Activated CD4-positive, alpha-beta T cell treated with anti-CD3 and anti-CD28 coated beads, Interleukin-2, Interleukin-4, amounts not matched to agents 100 ng/mL and 50 ng/mL, durations not matched to agents 16 hours and 8 hours (primary cell): ENCODE measurements at regions not wholly inside any gene's neighbourhood (a gene's known extent, or its start where the extent isn't known, plus 50 kb on each side); places are given as distances from the start of the nearest gene placed in this dataset.

Source experiments
- DNase-seq: peaks from one replicate; pipeline ENCODE4 v3.0.0-alpha.2; 2020; ENCODE audit warnings: low spot score

DNA sequence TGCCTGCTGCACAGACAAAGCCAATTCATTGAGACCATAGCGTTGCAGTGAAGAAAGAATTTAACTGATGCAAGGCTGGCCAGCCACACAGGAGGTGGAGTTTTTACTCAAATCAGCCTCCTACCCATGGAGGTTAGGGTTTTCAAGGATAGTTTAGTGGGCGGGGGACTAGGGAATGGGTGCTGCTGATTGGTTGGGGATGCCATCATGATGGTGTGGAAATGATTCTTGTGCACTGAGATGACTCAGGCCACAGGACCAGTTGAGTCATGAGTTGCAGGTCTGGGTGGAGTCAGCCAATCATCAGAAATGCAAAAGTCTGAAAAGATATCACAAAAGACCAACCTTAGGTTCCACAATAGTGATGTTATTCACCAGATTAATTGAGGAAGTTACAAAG is 359.6 kb downstream of the FOXO1 start:
- DNase-seq, result peak; percentile 63

DNA sequence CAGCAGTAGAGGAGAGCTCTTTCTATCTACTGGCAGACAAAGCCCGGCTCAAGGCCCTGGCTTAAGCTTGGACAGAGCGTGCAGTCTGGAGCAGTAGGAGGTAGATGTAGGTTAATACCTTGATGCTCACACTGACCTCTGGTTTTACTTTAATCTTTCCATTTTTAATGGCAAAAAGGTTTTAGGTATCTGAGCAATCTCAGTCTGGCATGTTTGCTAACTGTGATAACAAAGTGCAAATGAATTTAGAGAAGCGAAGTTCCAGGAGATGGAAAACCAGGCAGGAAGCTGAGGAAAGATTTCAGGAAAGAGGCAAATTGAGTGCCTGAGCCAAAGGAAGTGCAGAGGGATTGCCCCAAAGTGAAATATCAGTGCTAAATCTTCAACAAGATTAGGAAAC is 356.6 kb downstream of the FOXO1 start:
- no peak for DNase-seq

DNA sequence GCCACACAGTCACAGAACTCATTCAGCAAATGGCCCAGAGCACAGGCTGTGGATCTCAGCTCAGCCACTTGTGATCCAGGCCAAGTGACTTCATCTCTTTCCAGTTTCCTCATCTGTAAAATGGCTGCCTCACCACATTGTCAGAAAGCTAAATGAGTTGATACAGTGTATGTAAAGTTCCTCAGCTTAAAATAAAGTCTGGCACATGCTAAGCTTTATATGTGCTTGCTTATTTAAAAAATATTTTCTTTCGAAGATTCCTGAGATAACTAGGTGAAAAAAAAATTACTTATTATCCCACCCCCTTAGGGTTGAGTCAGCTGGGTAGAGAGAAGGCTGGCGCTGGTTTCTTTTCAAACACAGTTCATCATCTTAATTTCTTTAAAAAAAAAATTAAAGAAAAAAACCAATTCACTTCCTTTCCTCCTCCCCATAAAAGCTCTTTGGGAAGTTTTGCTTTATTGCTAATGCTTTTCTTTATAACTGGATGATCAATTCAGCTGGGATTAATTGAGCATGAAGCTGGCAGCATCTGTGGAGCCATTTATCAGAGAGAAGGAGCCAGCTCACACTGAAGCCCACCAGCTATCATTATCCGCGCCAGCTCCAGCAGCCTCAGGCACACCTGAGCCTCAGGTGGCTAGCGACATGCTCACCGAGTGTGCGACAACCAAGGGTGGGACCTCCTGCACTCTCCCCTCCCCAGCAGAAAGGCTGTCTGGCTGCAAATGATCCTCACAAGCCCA is 354.9 kb downstream of the FOXO1 start:
- DNase-seq, result no peak

DNA sequence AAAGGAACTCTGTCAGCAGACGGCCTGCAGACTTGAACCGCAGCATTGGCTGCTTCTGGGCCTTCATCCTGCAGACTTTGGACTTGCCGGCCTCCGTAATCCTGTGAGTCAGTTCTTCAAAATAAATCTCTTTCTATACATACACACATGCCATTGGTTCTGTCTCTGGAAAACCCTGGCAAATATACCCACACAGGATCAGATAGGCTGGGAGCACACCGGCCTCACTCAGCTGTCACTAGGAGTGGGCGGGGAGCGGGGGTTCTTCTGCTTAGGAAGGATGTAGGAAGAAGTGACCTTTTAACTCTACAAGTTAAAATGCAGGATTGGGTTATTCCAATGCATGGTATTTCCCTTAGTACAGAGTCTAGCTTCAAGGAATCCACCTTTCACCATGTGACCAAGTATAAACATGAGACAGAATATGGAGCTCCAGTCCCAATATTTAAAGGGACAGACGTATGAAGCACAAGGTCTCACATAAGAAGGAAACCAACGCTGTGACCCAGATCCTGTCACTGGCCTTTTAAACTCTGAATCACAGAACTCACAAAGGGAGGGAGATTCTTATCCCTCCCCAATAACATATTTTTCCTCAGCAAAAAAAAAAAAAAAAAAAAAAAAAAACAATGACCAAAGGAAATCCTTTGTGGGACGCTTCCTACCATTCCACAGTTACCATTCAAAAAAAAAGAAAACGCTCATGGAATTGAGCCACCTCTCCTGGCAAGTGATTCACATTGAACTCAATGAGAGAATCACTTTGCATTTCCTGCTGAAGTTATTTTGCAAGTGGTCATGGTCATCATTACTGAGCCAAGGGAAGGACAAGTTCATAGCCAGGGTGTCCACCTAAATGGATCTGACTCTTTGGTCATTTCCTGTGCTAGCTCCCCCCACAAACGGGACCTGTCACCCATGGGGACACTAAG is 352.9 kb downstream of the FOXO1 start:
- no peak for DNase-seq

DNA sequence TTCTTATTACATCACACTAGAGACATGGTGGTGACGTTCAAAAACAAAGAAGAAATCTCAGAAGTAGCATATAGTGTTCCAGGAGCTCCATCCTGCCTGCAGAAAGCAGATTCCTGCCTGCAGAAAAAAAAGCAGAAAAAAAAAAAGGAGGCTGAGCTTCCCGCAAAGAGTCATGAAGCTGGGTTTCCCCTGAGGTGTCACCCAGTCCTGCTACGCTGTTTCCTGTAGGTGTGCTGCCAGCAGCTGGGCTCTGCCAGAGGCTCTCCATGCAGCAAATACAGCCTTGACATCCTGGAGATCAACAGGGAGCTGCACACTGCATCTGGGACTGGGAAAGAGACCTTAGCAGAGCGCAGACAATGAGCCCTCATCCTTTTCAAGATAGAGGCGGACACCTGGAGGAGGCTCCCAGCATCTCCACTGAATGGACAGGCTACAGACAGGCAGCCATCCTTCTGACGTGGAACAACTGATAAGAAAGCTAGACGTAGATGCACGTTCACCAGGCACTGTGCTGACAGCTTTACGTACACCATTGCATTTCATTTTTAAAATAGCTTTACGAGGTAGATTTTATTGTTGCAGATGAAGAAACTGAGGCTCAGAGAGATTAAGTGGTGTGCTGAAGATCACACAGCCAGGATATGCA is 350.9 kb downstream of the FOXO1 start:
- peak; percentile 45 for DNase-seq

DNA sequence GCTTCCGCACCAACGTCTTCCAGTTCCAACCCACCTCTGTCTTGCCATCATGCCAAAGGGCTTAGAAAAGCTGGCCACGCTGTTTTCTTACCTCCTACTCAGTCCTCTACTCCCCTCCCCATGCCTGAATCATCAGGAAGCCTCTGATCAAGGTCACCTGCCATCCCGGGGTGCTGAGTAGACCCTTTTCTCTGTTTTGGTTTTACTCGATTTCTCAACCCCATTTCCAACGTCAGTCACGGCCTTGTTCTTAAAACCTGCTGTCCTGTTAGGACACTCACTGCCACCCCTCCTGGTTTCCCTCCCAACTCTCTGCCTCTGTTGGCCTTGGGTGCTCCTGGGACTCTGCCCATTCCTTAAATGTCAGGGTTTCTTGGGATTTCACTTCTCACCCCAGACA is 350.1 kb downstream of the FOXO1 start:
- DNase-seq, result peak; percentile 42

DNA sequence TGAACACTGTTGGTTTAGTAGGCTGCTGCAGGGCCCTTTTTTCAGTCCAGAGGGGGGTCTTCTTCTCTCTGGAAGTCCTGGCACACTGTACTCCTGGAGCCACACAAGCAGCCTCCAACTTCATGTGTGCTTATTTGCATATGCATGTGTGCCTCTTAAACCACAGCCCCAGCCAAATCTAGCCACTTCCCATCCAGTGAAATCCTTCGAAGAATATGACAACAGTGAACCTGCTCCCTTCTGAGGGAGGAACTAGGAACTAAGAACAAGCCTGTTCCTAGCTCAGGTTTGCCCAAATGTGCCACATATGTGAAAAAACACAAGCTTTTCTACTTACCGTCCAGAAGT is 348.5 kb downstream of the FOXO1 start:
- DNase-seq, result no peak

DNA sequence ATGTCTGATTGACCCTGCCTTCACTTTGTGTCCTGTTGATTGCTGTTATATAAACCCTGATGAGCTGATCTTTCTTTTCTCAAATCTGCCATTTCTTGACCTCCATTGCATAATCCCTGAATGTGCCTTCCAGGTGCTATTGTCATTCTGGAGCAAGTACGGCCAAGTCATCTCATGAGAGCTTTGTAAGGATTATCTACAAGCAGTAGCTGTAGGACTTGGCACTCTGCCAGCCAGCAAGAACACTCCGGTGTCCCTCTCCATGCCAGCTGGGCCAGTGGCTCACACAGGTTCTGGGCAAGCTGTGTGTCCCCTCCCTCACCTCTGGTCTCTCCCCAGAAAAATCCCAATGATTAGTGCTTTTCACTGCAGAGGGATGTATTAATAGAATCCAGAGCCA is 348.1 kb downstream of the FOXO1 start:
- no peak for DNase-seq

DNA sequence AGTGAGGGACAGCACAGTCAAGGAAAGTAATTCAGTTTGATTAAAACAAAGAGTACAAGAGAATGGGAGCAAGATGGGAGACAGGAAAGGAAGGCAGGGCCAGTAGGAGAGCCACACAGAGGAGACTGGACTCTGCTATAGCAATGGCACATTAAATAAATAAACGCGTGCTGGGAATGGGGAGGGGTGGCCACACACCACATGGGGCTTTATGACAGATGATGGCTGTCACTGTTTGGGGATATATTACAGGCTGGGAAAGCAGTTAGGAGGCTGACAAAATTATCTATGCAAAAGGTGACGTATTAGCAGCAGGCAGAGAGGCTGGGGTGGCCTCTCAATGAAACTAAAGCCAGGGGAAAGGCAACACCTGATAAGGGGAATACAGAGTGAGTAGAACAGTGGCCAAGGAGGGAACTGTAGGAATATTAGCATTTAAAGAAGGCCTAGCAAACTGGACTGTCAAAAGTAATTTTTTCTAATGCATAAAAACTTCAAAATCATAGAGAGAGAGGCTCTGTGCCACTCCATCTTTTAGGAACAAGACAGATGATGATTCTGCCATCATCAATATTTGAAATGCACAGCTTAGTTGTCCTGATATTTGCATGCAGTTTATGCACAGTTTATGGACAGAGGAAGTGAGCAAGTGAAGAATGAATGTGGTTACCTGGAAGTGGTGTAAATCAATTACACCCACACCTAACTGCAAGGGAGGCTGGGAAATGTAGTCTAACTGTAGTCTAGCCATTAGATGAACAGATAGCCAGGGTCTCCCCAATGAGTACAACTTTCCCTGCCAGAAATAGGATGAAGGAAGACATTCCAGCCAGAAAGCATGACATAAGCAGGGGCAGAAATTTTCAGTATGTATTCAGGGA is 346.5 kb downstream of the FOXO1 start:
- no peak for DNase-seq

DNA sequence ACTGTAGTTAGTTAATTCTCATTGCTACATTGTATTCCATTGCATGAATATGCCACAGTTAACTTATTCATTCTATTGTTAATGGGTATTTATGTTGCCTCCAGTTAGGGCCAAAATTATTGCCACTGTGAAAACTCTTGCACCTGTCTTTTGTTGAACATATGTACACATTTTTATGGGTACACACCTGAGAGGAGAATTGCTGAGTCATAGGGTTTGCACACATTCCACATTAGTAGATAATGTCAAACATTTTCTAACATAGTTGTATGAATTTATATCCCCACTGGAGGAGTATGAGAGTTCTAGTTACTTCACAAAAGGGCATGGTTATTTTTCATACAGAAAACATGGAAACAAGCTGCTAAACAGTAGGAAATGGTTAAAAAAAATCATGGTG is 338.4 kb downstream of the FOXO1 start:
- no peak for DNase-seq

DNA sequence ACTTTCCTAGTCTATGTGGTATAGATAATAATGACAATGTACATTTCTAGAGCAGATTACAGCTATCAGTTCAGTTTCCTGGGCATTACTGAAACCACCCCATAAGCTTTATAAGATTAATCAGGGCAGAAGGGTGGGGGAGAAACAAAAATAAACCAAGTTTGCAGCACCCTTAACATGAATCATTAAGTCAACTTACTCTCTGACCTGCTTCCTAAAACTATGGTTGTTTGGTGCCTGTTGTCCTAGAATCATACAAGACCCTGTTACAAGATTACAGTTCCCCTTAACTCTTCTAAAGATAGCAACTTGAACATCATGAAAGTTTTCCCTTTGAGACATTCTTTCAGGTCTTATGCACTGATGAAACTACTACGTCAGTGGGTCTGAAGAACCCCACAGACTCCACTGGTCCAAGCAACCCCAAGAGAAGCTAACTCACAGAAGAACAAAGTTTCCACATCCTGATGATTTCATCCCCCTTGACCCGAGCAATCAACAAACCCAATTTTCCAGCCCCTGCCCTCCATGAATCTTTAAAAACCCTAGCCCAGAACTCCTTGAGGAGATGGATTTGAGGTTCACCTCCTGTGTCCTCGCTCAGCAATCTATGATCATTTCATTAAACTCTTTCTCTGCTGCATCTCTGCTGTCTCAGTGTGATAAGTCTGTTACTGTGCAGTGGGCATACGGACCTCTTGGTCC is 336.5 kb downstream of the FOXO1 start:
- DNase-seq, result no peak

DNA sequence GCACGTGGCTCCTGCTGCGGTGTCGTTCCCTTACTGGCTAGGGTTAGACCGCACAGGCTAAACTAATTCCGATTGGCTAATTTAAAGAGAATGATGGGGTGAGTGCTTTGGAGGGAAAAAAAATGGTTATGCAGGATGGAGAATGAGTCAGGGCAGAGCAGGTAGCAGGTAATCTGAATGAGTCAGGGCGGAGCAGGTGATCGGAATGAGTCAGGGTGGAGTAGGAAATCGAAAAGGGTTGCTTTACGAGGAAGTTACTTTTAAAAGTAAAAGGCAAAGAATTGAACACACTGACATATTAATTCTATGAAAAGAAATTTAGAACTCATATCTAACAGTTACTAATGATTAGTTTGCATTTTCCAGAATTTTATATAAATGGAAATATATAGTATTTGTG is 335.5 kb downstream of the FOXO1 start:
- no peak for DNase-seq

DNA sequence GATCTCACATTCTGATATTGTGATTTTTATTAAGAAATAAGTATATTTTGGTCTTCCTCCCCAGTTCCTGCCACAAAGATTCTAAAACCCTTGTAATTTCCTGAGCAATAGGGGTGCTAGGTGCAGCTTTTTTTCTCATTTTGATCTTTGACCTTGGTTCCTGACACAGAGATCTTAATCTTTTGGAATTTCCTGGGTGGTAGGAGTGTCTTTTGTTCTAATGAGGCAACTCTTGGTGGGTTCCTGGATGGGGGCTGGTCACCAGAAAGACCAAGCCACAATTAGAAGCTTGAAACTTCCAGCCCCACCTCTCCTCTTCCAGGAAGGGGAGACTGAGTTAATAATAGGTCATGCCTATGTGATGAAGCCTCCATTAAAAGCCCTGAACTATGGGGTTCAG is 334.6 kb downstream of the FOXO1 start:
- DNase-seq, result no peak

DNA sequence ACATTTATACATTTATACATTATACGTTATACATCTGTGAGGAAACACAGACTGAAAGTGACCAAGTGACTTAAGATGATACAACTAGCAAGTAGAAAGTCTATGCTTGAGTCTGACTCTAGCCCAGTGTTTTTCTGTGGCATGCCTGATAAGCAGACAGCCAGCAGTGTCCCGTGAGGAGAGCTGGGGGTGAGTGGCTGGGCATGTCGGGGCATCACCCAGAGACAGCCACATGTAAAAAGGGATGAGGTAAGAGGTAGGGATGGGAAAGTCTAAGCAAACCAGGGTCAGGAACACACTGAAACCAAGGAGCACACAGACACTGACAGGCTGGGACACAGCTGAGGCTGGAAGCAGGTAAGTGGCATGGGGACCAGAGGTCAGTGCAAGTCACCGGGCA is 333.2 kb downstream of the FOXO1 start:
- no peak for DNase-seq

DNA sequence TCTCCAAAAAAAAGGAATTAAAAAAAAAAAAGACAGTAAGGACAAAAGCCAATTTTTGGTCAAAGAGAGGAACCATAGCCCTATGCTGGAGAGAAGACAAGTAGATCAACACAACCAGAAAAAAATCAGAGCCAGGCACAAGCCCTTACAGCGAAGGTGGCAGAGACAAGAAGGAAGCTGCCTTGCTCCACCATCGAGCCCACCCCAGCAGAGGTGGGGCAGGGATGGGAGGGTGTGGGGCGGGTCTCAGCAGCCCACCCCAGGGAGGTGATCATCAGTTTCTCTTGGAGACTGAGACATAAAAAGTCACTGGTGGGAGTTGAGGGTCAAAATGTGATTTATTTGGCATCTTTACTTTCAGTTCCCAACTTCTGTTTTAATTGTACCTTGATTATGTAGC is 332.4 kb downstream of the FOXO1 start:
- no peak for DNase-seq

DNA sequence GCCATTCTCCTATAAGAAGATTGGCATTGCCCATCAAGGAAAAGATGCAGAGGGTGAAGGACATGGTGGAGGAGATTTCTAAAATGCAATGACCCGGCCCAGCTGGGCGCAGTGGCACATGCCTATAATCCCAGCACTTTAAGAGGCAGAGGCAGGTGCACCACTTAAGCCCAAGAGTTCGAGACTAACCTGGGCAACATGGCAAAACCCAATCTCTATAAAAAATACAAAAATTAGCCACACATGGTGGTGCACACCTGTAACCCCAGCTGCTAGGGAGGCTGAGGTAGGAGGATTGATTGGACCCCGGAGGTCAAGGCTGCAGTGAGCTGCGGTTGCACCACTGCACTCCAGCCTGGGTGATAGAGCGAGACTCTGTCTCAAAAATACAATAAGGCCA is 331.8 kb downstream of the FOXO1 start:
- no peak for DNase-seq

DNA sequence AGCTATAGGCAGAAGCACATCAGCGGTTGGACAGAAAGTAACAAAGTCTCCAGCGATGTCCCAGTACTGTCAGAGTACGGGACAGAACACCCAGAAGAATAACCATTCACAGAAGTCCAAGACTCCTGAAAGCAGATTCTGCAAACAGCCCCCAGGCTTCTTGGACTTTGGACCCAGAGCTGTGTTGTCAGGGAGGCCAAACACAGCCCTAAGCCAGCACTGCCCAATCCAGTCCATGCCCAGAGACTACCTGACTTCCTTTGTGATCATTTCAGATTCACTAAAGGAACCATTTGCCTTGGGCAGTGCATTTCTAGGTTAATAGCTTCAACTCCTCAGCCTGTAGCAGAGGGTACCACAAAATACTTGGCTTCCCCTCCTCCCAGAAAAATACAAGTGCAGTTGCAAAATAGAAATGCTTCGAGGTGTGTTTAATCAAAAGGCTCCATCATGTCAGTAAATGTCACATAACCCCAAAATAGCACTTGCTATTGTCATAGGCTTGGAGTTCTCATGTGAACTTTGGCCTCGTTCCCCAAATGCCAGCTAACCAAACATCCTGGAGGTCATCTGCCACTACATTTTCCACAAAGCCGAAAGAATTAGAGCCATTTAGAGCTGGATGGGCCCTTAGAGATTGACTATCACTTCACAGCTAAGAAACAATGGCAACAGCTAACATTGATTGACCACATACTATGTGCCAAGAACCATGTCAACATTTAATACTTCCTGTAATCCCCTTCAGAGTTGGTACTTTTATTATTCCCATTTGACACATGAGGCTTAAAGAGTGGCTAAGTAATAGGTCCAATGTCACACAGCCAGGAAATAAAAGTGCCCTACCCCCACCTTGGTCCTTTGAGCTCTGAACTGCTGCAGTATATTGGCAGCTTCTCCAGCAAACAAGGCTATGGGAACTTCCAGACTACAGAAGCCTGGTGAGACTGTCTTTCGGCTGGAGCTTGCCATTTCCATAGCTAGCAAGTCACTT is 329.9 kb downstream of the FOXO1 start:
- no peak for DNase-seq

DNA sequence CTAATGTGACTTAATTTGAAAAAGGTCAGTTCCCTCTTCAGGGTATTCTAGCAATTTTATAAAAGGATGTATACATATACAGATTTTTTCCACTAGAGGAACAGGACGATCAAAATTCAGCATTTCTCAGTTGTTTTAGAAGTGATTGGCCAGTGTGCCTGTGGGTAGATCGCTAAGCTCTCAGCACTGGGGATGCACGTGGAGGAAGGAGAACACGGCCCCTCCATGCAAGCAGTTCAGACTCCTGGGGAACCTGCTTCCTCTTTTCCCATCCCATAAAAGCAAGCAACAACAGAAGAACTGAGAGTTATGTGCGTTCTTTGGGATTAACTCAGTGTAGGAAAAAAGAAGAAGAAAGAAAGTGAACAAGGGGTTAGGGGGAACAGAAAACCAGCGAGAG is 328.8 kb downstream of the FOXO1 start:
- no peak for DNase-seq

DNA sequence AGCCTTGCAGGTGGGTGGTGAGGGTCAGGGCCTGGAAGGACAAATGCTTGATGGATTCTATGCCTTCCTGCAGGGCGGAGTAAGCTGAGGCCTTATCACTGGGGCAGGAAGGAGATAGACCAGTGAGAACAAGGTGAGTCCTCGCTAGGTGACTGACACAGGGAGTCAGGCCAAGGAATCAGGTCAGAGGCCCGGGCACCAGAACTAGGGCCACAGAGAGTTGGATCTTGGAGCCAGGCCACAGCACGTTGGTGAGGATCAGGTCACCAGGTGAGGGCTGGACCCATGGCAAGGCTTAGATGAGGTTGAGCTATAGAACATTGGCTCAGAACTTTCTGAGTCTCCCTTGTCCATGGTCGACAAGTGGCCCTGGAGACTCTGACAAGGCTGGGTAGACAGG is 328.2 kb downstream of the FOXO1 start:
- no peak for DNase-seq
